Liver (tissue), 8 donors: ENCODE measurements at regions not wholly inside any gene's neighbourhood (a gene's known extent, or its start where the extent isn't known, plus 50 kb on each side); places are given as distances from the start of the nearest gene placed in this dataset.
A peak's percentile ranks its signal among the peaks of the same experiment; 100 is the strongest.

ENCODE experiments used
- DNase-seq: peaks from one replicate; pipeline ENCODE4 v3.0.0-alpha.2; 2017; ENCODE audit warnings: low spot score
- H3K27ac ChIP-seq, 2 donors: one replicate each; pipeline ENCODE4 v1.7.0; 2013; ENCODE audit warnings: inconsistent platforms in 2 of 2, low read length in 2 of 2, control low read depth in 1 of 2, low read depth in 1 of 2, mild to moderate bottlenecking in 1 of 2
- H3K27me3 ChIP-seq, 4 donors: one replicate each; pipeline versions ENCODE4 v1.6.1 to v1.7.0; 2013; ENCODE audit warnings: low read length in 3 of 4, inconsistent platforms in 1 of 4, mild to moderate bottlenecking in 1 of 4, moderate library complexity in 1 of 4; ENCODE audit not compliant: control insufficient read depth in 4 of 4, insufficient read depth in 4 of 4
- H3K36me3 ChIP-seq, 4 donors: one replicate each; pipeline versions ENCODE4 v1.6.1 to v1.7.0; 2013; ENCODE audit warnings: low read length in 3 of 4, mild to moderate bottlenecking in 3 of 4, low read depth in 1 of 4, moderate library complexity in 1 of 4; ENCODE audit not compliant: control insufficient read depth in 4 of 4, insufficient read depth in 3 of 4
- H3K4me1 ChIP-seq, 4 donors: one replicate each; pipeline versions ENCODE4 v1.6.1 to v1.7.0; 2013; ENCODE audit warnings: low read length in 3 of 4, mild to moderate bottlenecking in 3 of 4, moderate library complexity in 1 of 4; ENCODE audit not compliant: control insufficient read depth in 4 of 4, insufficient read depth in 4 of 4
- H3K4me3 ChIP-seq, 3 donors: one replicate each; pipeline versions ENCODE4 v1.6.1 to v1.7.0; 2013; ENCODE audit warnings: low read length in 3 of 3, control low read depth in 1 of 3, low read depth in 1 of 3, mild to moderate bottlenecking in 1 of 3
- H3K9ac ChIP-seq, 2 donors: one replicate each; pipeline ENCODE4 v1.7.0; 2013; ENCODE audit warnings: low read length in 2 of 2, mild to moderate bottlenecking in 2 of 2, moderate library complexity in 2 of 2, control low read depth in 1 of 2, low read depth in 1 of 2
- H3K9me3 ChIP-seq, 4 donors: one replicate each; pipeline versions ENCODE4 v1.6.1 to v1.7.0; 2013; ENCODE audit warnings: low read length in 3 of 4; ENCODE audit not compliant: control insufficient read depth in 4 of 4
- CTCF ChIP-seq: fragments of 150-350 bp; IDR thresholded peaks from 2 replicates; pipeline ENCODE4 v1.5.1; 2017; ENCODE audit warnings: improper control_type of control experiment, low read depth, low read length; ENCODE audit not compliant: missing input control
- EGR1 ChIP-seq, 2 donors: IDR thresholded peaks; 2 replicates each; pipeline ENCODE4 v1.6.1; 2016 to 2018; ENCODE audit warnings: antibody characterized with exemption in 2 of 2, low read depth in 2 of 2
- FOXA2 ChIP-seq: IDR thresholded peaks from 2 replicates; pipeline ENCODE4 v1.6.1; 2016; ENCODE audit warnings: antibody characterized with exemption
- HNF4G ChIP-seq: IDR thresholded peaks from 2 replicates; pipeline ENCODE4 v1.6.1; 2016; ENCODE audit warnings: antibody characterized with exemption
- JUND ChIP-seq, 2 donors: IDR thresholded peaks; 2 replicates each; pipeline ENCODE4 v1.6.1; 2016; ENCODE audit warnings: antibody characterized with exemption in 2 of 2
- NR2F2 ChIP-seq: IDR thresholded peaks from 2 replicates; pipeline ENCODE4 v1.6.1; 2016; ENCODE audit warnings: antibody characterized with exemption
- RAD21 ChIP-seq, 2 donors: IDR thresholded peaks; 2 replicates each; pipeline ENCODE4 v1.6.1; 2016; ENCODE audit warnings: antibody characterized with exemption in 2 of 2, mild to moderate bottlenecking in 2 of 2
- RXRA ChIP-seq, 2 donors: IDR thresholded peaks; 2 replicates each; pipeline ENCODE4 v1.6.1; 2017 to 2018; ENCODE audit warnings: antibody characterized with exemption in 2 of 2, mild to moderate bottlenecking in 1 of 2
- SP1 ChIP-seq: IDR thresholded peaks from 2 replicates; pipeline ENCODE4 v1.6.1; 2018; ENCODE audit warnings: antibody characterized with exemption, mild to moderate bottlenecking
- TAF1 ChIP-seq: conservative IDR thresholded peaks from 2 replicates; pipeline ENCODE4 v1.6.1; 2016; ENCODE audit warnings: antibody characterized with exemption, mild to moderate bottlenecking
- YY1 ChIP-seq: IDR thresholded peaks from 2 replicates; pipeline ENCODE4 v1.6.1; 2016; ENCODE audit warnings: antibody characterized with exemption, mild to moderate bottlenecking
- ZBTB33 ChIP-seq: IDR thresholded peaks from 2 replicates; pipeline ENCODE4 v1.6.1; 2016; ENCODE audit warnings: antibody characterized with exemption
- WGBS: extraction: QIAGEN DNeasy Blood & Tissue Kit; methylation state at CpG from one replicate; pipeline ENCODE4 v1.1.7; 2013; 5-methylcytosine and 5-hydroxymethylcytosine counted together
- TF ChIP-seq, protein P1 (sequence below): IDR thresholded peaks from 2 replicates; pipeline ENCODE4 v1.6.1; 2016; ENCODE audit warnings: antibody characterized with exemption
- TF ChIP-seq, protein P2 (sequence below): IDR thresholded peaks from 2 replicates; pipeline ENCODE4 v1.6.1; 2016; ENCODE audit warnings: antibody characterized with exemption
- TF ChIP-seq, protein P3 (sequence below): IDR thresholded peaks from 2 replicates; pipeline ENCODE4 v1.6.1; 2016; ENCODE audit warnings: antibody characterized with exemption, mild to moderate bottlenecking
- donor health status: healthy.
- donor health status: healthy.
- donor health status: healthy.
- donor health status: healthy.
- donor health status: healthy.

GRCh38 chr4:79652738-79653137 is 244.7 kb upstream of the GK2 start:
- Histone ChIP-seq H3K9me3 (peaks cover 0 to 4% (median 0%) of the 10 kb centered on the region in 4 donors), H3K36me3 (no peaks in the 10 kb centered on the region), H3K4me1 (no peaks in the 10 kb centered on the region), H3K27ac (no peak overlapping the region), H3K27me3 (no peaks in the 10 kb centered on the region), H3K4me3 (no peak overlapping the region), H3K9ac (no peak overlapping the region)
- no peak for TF ChIP-seq NR2F2
- TF ChIP-seq HNF4G = no peak
- TF ChIP-seq JUND (IDR thresholded peaks at IDR 0.05) = no peak
- no peak for TF ChIP-seq FOXA2
- TF ChIP-seq, protein P1, sequence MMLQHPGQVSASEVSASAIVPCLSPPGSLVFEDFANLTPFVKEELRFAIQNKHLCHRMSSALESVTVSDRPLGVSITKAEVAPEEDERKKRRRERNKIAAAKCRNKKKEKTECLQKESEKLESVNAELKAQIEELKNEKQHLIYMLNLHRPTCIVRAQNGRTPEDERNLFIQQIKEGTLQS = no peak
- TF ChIP-seq, protein P2, sequence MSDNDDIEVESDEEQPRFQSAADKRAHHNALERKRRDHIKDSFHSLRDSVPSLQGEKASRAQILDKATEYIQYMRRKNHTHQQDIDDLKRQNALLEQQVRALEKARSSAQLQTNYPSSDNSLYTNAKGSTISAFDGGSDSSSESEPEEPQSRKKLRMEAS = no peak
- TF ChIP-seq ZBTB33 = no peak
- no peak for TF ChIP-seq SP1
- no peak for TF ChIP-seq CTCF
- TF ChIP-seq TAF1 = no peak
- no peak for TF ChIP-seq EGR1 (IDR thresholded peaks at IDR 0.05; ENCODE audit: low read depth in 2 of 2)
- no peak for TF ChIP-seq YY1
- TF ChIP-seq, protein P3, sequence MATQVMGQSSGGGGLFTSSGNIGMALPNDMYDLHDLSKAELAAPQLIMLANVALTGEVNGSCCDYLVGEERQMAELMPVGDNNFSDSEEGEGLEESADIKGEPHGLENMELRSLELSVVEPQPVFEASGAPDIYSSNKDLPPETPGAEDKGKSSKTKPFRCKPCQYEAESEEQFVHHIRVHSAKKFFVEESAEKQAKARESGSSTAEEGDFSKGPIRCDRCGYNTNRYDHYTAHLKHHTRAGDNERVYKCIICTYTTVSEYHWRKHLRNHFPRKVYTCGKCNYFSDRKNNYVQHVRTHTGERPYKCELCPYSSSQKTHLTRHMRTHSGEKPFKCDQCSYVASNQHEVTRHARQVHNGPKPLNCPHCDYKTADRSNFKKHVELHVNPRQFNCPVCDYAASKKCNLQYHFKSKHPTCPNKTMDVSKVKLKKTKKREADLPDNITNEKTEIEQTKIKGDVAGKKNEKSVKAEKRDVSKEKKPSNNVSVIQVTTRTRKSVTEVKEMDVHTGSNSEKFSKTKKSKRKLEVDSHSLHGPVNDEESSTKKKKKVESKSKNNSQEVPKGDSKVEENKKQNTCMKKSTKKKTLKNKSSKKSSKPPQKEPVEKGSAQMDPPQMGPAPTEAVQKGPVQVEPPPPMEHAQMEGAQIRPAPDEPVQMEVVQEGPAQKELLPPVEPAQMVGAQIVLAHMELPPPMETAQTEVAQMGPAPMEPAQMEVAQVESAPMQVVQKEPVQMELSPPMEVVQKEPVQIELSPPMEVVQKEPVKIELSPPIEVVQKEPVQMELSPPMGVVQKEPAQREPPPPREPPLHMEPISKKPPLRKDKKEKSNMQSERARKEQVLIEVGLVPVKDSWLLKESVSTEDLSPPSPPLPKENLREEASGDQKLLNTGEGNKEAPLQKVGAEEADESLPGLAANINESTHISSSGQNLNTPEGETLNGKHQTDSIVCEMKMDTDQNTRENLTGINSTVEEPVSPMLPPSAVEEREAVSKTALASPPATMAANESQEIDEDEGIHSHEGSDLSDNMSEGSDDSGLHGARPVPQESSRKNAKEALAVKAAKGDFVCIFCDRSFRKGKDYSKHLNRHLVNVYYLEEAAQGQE = no peak
- TF ChIP-seq RAD21 (IDR thresholded peaks at IDR 0.05) = no peak
- no peak for DNase-seq

DNA sequence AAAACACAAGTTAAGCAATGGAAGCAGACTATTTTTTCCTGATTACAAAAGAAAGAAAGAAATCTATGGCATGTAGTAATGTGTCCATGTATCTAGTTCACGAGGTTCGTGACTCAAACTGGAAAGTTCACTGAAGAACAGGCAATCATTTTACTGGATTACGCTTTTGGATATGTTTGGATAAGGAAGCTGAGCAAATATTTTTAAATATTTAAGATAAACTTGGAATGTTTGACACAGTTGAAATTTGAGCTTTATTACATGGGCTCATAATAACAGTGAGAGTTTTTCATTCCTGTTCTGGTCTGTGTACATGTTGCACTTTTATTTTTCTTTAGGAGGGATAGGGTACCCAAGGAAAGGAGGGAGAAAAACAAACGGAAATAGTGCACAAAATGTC is 244.2 kb upstream of the GK2 start:
- Histone ChIP-seq H3K27me3 (no peaks in the 10 kb centered on the region), H3K4me1 (no peaks in the 10 kb centered on the region), H3K4me3 (no peak overlapping the region), H3K9me3 (no peaks in the 10 kb centered on the region), H3K27ac (no peak overlapping the region), H3K36me3 (no peaks in the 10 kb centered on the region), H3K9ac (no peak overlapping the region)
- DNase-seq = no peak
- TF ChIP-seq RAD21 (IDR thresholded peaks at IDR 0.05) (peak in 1 of 2 donors; percentile 15), ZBTB33 (no peak), RXRA (IDR thresholded peaks at IDR 0.05) (peak in 1 of 2 donors; percentile 6), SP1 (peak; percentile 9), NR2F2 (peak; percentile 56)
- 21% methylated on average over 4 of the region's 4 CpGs for WGBS
